A673 (cell line): ENCODE measurements at regions not wholly inside any gene's neighbourhood (a gene's known extent, or its start where the extent isn't known, plus 50 kb on each side); places are given as distances from the start of the nearest gene placed in this dataset.

Experiments
- EZH2 ChIP-seq: fragments of 200-600 bp; sonication (generic); IDR thresholded peaks from 2 replicates; pipeline ENCODE4 v1.6.1; 2017; ENCODE audit warnings: borderline replicate concordance, low read depth, mild to moderate bottlenecking, mixed read lengths, antibody characterized with exemption, low read length; ENCODE audit not compliant: poor library complexity, severe bottlenecking
- TF ChIP-seq, protein P1 (sequence below): fragments of 300-800, 200-600 bp; sonication (generic); conservative IDR thresholded peaks from 2 replicates; pipeline ENCODE4 v1.5.1; 2017; ENCODE audit warnings: low read depth, mild to moderate bottlenecking, antibody characterized with exemption, low read length, moderate library complexity, mixed read lengths

DNA sequence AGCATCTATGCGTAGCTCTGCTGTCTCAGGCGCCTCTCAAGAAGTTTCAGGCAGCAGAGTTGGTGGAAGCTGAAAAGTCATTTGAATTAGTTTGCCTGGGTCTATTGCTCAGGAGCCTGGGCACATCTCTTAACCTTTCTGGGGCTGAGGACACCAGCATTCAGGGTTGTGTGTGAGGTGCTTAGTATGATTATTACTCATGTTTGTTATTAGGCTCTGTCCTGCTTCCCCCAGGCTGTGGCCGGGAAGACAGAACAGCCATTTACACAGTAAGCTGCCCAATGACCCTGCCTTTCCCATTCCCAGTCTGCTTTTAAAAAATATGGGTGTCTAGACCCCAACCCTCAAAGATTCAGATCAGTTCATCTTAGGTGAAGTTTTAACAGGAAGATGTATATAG is 53.9 kb upstream of the CACNA1E start:
- TF ChIP-seq, protein P1, sequence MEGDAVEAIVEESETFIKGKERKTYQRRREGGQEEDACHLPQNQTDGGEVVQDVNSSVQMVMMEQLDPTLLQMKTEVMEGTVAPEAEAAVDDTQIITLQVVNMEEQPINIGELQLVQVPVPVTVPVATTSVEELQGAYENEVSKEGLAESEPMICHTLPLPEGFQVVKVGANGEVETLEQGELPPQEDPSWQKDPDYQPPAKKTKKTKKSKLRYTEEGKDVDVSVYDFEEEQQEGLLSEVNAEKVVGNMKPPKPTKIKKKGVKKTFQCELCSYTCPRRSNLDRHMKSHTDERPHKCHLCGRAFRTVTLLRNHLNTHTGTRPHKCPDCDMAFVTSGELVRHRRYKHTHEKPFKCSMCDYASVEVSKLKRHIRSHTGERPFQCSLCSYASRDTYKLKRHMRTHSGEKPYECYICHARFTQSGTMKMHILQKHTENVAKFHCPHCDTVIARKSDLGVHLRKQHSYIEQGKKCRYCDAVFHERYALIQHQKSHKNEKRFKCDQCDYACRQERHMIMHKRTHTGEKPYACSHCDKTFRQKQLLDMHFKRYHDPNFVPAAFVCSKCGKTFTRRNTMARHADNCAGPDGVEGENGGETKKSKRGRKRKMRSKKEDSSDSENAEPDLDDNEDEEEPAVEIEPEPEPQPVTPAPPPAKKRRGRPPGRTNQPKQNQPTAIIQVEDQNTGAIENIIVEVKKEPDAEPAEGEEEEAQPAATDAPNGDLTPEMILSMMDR = no peak
- no peak for TF ChIP-seq EZH2
